Fibroblast of mammary gland (primary cell): ENCODE measurements at regions not wholly inside any gene's neighbourhood (a gene's known extent, or its start where the extent isn't known, plus 50 kb on each side); places are given as distances from the start of the nearest gene placed in this dataset.

ENCODE experiments used
- DNase-seq: peaks from one replicate; pipeline ENCODE4 v3.0.0-alpha.2; 2010; ENCODE audit warnings: low read depth
- H3K4me3 ChIP-seq: 2 replicates; pipeline ENCODE4 v1.5.1; 2011; ENCODE audit warnings: low read depth, mild to moderate bottlenecking, low read length, moderate library complexity; ENCODE audit not compliant: control insufficient read depth
- TF ChIP-seq, protein P1 (sequence below): conservative IDR thresholded peaks from 2 replicates; pipeline ENCODE4 v1.5.1; 2011; ENCODE audit warnings: low read depth, low read length, inconsistent platforms; ENCODE audit not compliant: control insufficient read depth, insufficient read depth

DNA sequence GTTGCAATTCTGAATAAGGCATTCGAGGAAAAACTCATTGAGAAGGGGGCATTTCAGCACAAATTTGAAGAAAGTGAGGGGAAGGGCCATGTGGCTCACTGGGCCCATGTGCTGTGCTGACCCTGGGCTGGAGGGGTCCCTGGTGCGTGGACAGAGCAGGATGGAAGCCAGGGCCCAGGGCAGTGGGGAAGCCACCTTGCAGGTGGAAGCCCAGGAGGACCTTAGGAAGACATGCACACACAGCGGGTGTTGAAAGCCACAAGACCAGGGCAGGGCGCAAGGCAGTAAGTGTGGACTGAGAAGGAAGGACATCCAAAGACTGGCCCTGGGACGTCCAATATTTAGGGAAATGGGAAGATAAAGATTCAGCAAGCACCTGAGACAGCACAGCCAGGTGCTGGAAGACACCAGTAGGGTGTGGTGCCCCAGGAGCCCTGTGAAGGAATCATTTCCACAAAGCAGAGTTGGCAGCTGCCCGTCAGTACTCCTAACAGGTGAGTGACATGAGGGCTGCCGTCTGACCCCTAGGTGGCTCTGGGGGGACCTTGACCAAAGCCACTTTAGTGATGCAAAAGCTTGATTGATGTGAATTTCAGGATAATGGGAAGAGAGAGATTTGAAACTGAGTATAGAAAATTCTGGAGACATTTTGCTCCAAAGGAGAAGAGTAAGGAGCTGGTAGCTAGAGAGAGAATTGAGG lies 254.4 kb upstream of the EXOC2 start:
- TF ChIP-seq, protein P1, sequence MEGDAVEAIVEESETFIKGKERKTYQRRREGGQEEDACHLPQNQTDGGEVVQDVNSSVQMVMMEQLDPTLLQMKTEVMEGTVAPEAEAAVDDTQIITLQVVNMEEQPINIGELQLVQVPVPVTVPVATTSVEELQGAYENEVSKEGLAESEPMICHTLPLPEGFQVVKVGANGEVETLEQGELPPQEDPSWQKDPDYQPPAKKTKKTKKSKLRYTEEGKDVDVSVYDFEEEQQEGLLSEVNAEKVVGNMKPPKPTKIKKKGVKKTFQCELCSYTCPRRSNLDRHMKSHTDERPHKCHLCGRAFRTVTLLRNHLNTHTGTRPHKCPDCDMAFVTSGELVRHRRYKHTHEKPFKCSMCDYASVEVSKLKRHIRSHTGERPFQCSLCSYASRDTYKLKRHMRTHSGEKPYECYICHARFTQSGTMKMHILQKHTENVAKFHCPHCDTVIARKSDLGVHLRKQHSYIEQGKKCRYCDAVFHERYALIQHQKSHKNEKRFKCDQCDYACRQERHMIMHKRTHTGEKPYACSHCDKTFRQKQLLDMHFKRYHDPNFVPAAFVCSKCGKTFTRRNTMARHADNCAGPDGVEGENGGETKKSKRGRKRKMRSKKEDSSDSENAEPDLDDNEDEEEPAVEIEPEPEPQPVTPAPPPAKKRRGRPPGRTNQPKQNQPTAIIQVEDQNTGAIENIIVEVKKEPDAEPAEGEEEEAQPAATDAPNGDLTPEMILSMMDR: no peak
- DNase-seq: no peak
- H3K4me3 ChIP-seq: no peak overlapping the region

DNA sequence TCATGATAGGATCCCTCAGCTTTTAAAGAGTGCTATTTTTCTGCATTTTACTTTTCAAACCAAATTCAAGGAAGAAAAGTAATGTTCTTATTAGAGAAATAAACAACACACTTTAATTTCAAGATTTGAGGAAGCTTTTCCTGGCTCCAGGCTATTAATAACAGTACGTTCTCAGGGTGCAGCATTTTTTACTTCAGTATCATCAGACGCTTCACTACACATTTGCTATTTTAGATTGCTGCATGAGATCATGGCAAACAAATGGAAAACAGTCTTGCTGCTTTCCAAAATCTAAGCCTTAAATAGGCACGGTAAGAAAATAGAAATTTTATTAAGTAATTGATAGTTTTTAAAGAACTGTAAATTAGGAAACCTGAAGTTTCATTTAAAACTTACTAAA lies 253.6 kb upstream of the EXOC2 start:
- no peak for DNase-seq
- H3K4me3 ChIP-seq: no peak overlapping the region
- TF ChIP-seq, protein P1: no peak

DNA sequence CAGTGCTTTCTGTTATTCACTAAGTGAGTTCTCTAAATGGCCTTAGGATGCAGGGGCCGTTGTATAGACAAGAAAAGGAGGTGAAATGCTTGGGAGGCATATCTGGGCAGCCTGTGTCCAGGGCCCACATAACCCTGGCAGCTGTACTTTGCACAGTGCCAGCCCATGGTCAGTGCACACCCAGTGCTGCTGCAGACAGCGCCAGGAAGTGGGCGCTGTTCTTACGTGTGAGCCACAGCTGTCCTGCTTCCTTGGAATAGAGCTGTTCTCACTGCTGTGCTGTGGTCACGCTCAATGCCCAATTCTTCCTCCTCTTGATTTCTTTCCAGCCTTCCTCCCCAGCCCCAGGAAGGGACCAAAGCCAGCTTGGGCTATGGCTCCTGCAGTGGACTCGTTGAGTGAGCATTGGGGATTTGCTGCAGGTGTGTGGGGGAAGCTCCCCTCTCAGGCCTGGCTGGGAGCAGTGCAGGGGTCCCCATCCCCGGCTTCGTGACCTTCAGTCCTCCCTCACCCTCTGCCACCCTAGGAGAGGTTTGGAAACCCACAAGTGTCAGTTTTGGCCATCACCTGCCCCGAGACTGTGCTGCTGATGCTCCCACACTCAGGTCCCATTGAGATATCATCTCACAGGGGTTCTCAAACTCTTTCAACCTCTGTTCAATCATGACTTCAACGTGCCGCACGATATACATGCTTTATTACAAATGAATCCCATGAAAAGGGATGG lies 246.8 kb upstream of the EXOC2 start:
- TF ChIP-seq, protein P1: no peak
- DNase-seq: no peak
- no peak overlapping the region for H3K4me3 ChIP-seq

DNA sequence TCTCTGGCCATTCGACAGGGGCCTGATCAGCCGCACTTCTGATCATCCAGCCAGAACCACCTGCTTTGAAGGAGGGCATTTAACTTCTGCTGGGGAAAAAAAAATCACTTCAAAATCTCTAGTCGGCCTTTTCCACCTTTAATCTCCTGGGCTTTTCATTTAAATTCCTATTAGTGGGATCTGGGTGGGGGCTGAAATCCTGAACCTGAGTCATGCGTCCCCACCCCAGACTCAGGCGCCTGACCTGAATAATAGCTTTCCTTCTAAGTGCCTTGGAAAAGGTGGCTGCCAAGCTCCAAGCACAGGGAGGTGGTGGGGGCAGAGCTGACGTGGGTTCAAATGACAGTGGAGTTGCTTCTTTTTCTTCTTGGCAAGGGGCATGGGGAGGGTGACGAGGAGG lies 246.0 kb upstream of the EXOC2 start:
- no peak for DNase-seq
- TF ChIP-seq, protein P1: no peak
- H3K4me3 ChIP-seq: no peak overlapping the region

DNA sequence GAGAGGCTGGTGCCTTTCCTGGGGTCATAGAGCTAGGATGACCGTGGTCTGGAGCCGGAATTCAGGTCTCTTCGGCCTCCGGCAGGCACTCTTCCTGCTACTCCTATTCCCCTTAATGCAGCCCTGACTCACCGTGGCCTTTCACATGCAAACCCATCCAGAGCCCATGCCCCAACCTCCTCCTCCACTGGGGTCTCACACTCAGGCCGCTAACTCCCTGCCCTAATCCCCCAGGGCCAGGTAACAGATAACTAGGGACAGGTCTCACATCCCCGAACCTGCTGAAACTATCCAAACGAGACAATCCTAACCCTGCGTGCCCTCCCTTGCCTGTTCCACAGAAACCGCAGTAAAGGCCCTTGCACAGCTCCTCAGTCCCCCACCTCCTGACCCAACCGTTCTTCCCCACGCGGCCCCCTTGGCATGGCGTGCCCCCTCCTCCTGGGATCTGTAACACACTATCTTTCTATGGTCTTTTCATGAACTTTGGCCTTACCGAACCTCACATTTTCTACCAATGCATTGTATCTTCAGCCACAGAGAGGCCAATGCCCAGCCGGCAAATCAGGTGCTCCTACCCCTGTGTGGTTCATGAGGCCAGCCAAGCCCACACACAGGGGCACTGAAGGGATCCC lies 245.4 kb upstream of the EXOC2 start:
- no peak for DNase-seq
- TF ChIP-seq, protein P1: no peak
- no peak overlapping the region for H3K4me3 ChIP-seq

DNA sequence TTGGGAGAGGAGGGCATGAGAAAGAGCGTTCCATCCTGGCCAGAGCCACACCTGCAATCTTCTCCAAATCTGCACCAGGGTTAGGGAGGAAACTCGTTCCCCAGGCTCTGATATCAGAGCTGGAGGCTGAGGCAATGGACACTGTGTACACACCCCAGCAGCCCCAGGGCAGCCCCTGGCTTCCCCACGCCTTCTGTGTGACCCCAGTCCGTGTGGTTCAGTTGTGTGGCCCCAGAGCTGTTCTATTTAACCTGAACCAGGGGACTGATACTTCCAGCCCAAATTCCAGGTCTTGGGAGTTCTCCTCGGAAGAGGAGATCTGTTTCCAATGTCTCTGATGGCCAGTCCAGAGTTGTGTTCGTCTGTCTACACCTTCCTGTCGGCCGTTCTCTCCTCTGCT lies 242.6 kb upstream of the EXOC2 start:
- no peak overlapping the region for H3K4me3 ChIP-seq
- DNase-seq: no peak
- TF ChIP-seq, protein P1: no peak
